ENCODE measurements at regions not wholly inside any gene's neighbourhood (a gene's known extent, or its start where the extent isn't known, plus 50 kb on each side); places are given as distances from the start of the nearest gene placed in this dataset.

DNA sequence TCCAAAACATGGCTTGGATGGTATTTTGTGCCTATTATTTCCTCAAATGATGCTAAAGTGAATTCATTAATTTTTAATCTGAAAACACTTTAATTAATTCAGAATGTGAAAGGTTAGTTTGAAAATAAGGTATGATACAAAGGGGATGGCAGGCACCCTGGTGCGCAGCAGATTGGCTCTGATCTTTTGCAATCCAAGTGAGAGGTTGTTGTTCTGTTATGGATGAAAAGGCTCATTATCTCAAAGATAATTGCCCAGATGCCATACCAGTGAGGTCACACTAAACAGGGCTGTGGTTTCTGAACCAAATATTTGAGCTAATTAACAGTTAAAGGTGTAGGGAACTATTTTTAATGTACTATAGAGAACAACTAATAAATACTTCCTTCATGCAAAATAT is 504.9 kb downstream of the RAPGEF2 start:
- TF ChIP-seq, protein P1, sequence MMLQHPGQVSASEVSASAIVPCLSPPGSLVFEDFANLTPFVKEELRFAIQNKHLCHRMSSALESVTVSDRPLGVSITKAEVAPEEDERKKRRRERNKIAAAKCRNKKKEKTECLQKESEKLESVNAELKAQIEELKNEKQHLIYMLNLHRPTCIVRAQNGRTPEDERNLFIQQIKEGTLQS (IDR thresholded peaks at IDR 0.05; ENCODE audit: borderline replicate concordance, extremely low read depth, low read depth, low read length), result no peak
- TF ChIP-seq PAX5 (IDR thresholded peaks at IDR 0.05; ENCODE audit: borderline replicate concordance, low read depth, low read length) (no peak), POLR2AphosphoS2 (IDR thresholded peaks at IDR 0.05; ENCODE audit: low read depth, low read length) (no peak), EGR1 (IDR thresholded peaks at IDR 0.05; ENCODE audit: borderline replicate concordance in 1 of 2, low read depth in 2 of 2, low read length in 2 of 2) (no peak)
- TF ChIP-seq, protein P2, sequence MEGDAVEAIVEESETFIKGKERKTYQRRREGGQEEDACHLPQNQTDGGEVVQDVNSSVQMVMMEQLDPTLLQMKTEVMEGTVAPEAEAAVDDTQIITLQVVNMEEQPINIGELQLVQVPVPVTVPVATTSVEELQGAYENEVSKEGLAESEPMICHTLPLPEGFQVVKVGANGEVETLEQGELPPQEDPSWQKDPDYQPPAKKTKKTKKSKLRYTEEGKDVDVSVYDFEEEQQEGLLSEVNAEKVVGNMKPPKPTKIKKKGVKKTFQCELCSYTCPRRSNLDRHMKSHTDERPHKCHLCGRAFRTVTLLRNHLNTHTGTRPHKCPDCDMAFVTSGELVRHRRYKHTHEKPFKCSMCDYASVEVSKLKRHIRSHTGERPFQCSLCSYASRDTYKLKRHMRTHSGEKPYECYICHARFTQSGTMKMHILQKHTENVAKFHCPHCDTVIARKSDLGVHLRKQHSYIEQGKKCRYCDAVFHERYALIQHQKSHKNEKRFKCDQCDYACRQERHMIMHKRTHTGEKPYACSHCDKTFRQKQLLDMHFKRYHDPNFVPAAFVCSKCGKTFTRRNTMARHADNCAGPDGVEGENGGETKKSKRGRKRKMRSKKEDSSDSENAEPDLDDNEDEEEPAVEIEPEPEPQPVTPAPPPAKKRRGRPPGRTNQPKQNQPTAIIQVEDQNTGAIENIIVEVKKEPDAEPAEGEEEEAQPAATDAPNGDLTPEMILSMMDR (IDR thresholded peaks at IDR 0.05 in 2 of 3, conservative IDR thresholded peaks at IDR 0.05 in 1 of 3; ENCODE audit: control insufficient read depth in 2 of 3, extremely low read depth in 1 of 3, insufficient read depth in 1 of 3, low read depth in 3 of 3, low read length in 3 of 3), result no peak
